Fibroblast of lung (primary cell): ENCODE measurements at regions not wholly inside any gene's neighbourhood (a gene's known extent, or its start where the extent isn't known, plus 50 kb on each side); places are given as distances from the start of the nearest gene placed in this dataset.

Experiments used
- CTCF ChIP-seq, 2 donors: IDR thresholded peaks in 1 of 2; conservative IDR thresholded peaks in 1 of 2; 1 replicate in 1 of 2; 2 replicates in 1 of 2; pipeline ENCODE4 v1.5.1; 2011 to 2012; ENCODE audit warnings: low read length in 2 of 2, control low read depth in 1 of 2, inconsistent platforms in 1 of 2, low read depth in 1 of 2, mild to moderate bottlenecking in 1 of 2
- EZH2 ChIP-seq: IDR thresholded peaks from 2 replicates; pipeline ENCODE4 v1.5.1; 2012; ENCODE audit warnings: low read length, control low read depth, mild to moderate bottlenecking; ENCODE audit errors: missing control alignments

GRCh38 chr5:67350618-67351201, 154.1 kb upstream of the CD180 start:
- no peak for TF ChIP-seq CTCF (conservative IDR thresholded peaks at IDR 0.05 in 1 of 2, IDR thresholded peaks at IDR 0.05 in 1 of 2; ENCODE audit: low read depth in 1 of 2, low read length in 2 of 2)
- no peak for TF ChIP-seq EZH2
